Activated CD4-positive, alpha-beta T cell treated with anti-CD3 and anti-CD28 coated beads, Interleukin-2, amount 10 ng/mL, durations not matched to agents 24 days and 14 days (primary cell): ENCODE measurements at regions not wholly inside any gene's neighbourhood (a gene's known extent, or its start where the extent isn't known, plus 50 kb on each side); places are given as distances from the start of the nearest gene placed in this dataset.
"Not testable (repeated sequence)": the region's sequence is repeated elsewhere in the genome, so short reads cannot be mapped to it uniquely, and the experiment has no call there.

Experiments used
- DNase-seq: peaks from one replicate; pipeline ENCODE4 v3.0.0; 2022
- H3K27ac Mint-ChIP-seq: one replicate; pipeline ENCODE4 v1.8.0; 2022; ENCODE audit warnings: mild to moderate bottlenecking, mixed read lengths
- H3K27me3 Mint-ChIP-seq: one replicate; pipeline ENCODE4 v1.8.0; 2022; ENCODE audit warnings: mixed read lengths
- H3K36me3 Mint-ChIP-seq: one replicate; pipeline ENCODE4 v1.8.0; 2022; ENCODE audit warnings: low read depth, mild to moderate bottlenecking, mixed read lengths
- H3K4me1 Mint-ChIP-seq: one replicate; pipeline ENCODE4 v1.8.0; 2021; ENCODE audit warnings: mixed read lengths
- H3K4me3 Mint-ChIP-seq: one replicate; pipeline ENCODE4 v1.8.0; 2022; ENCODE audit warnings: mild to moderate bottlenecking, moderate library complexity, mixed read lengths
- H3K9me3 Mint-ChIP-seq: one replicate; pipeline ENCODE4 v1.8.0; 2021; ENCODE audit warnings: mixed read lengths
- intact Hi-C: fragments of 100-400 bp; cut with micrococcal nuclease; formaldehyde crosslinking; loops from one replicate; pipeline ENCODE4 v1.15.1; 2023

DNA sequence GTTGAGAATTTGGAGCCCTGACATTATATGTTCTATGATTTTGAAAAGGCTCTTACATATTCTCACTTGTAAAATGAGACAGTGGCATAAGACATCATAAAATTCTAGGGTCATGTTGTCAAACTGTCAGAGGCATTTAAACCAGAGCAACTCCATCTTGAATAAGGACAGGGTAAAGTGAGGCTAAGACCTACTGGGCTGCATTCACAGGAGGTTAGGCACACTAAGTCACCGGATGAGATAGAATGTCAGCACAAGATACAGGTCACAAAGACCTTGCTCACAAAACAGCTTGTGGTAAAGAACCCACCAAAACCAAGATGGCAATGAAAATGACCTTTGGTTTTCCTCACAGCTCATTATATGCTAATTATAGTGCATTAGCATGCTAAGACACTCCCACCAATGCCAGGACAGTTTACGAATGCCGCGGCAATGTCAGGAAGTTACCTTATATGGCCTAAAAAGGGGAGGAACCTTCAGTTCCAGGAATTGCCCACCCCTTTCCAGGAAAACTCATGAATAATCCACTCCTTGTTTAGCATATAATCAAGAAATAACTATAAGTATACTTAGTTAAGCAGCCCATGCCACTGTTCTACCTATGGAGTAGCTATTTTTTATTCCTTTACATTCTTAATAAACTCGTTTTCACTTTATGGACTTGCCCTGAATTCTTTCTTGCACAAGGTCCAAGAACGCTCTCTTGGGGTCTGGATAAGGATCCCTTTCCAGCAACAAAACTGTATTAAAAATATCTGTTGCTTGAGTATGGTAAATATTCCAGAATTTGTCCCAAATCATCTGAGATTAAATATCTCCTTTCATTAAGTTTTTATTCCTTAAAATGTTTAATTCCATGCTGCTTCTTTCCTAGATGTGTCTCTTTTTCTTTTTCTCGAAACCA, 406.4 kb downstream of the METTL4 start:
- no peaks in the 10 kb centered on the region for H3K9me3 Mint-ChIP-seq

GRCh38 chr18:2166876-2167275, 404.4 kb downstream of the METTL4 start:
- H3K36me3 Mint-ChIP-seq, intact Hi-C loops, H3K27ac Mint-ChIP-seq, H3K27me3 Mint-ChIP-seq, DNase-seq, H3K9me3 Mint-ChIP-seq, H3K4me3 Mint-ChIP-seq, H3K4me1 Mint-ChIP-seq: not testable (repeated sequence)

More for the DNA sequence above, 406.4 kb downstream of the METTL4 start:
- Mint-ChIP-seq H3K27ac (no peak overlapping the region), H3K4me3 (no peak overlapping the region), H3K27me3 (no peaks in the 10 kb centered on the region), H3K4me1 (no peaks in the 10 kb centered on the region), H3K36me3 (no peaks in the 10 kb centered on the region)
- no peak for DNase-seq
- intact Hi-C loops = no loop called here

- Mint-ChIP-seq H3K4me1 (no peaks in the 10 kb centered on the region), H3K4me3 (no peak overlapping the region), H3K27ac (no peak overlapping the region), H3K36me3 (no peaks in the 10 kb centered on the region), H3K9me3 (no peaks in the 10 kb centered on the region), H3K27me3 (no peaks in the 10 kb centered on the region)
- DNase-seq = no peak
- intact Hi-C loops = no loop called here
These were observed 403.3 kb downstream of the METTL4 start for GRCh38 chr18:2168022-2168421.

GRCh38 chr18:2169656-2170055, 401.6 kb downstream of the METTL4 start:
- intact Hi-C loops = no loop called here
- no peaks in the 10 kb centered on the region for H3K27me3 Mint-ChIP-seq
- no peak overlapping the region for H3K4me3 Mint-ChIP-seq
- H3K27ac Mint-ChIP-seq = no peak overlapping the region
- H3K4me1 Mint-ChIP-seq = no peaks in the 10 kb centered on the region
- no peaks in the 10 kb centered on the region for H3K9me3 Mint-ChIP-seq
- no peaks in the 10 kb centered on the region for H3K36me3 Mint-ChIP-seq
- no peak for DNase-seq

DNA sequence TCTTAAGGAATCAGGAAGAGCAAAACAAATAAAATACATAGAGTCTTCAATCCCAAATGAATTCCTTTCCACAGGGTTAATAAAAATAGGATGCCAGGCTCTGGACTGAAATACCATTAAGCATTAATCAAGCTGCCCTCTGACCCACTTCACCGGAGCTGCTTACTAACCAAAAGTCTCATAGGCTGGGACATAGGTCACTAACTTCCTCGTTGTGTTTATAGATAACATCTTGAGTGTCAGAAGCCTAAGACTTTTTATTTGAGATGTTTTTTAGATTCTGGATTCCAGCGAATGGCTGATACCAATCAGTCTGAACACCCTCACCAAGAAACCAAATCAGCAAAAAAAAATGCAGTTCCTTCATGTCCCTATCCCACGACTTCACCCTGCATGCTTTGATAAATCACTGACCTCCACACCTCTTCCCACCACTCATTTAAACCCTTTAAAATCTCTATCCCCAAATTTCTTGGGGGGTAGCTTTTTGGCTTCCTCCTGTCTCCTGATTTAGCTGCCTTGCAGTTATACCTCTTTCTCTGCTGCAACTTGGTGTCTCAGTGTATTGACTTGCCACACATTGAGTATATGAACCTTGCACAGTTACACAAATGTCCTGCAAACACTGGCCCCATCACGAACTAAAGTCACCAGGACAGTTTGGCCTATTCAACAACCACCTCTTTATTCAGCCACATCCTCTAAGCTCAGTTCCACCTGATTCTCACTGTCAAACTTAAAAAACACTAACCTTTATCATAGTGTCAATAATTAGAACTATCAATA, 399.3 kb downstream of the METTL4 start:
- no peaks in the 10 kb centered on the region for H3K27me3 Mint-ChIP-seq
- H3K9me3 Mint-ChIP-seq = no peaks in the 10 kb centered on the region
- H3K4me3 Mint-ChIP-seq = no peak overlapping the region
- H3K36me3 Mint-ChIP-seq = no peaks in the 10 kb centered on the region
- DNase-seq = no peak
- H3K27ac Mint-ChIP-seq = no peak overlapping the region
- H3K4me1 Mint-ChIP-seq = no peaks in the 10 kb centered on the region
- intact Hi-C loops = no loop called here

DNA sequence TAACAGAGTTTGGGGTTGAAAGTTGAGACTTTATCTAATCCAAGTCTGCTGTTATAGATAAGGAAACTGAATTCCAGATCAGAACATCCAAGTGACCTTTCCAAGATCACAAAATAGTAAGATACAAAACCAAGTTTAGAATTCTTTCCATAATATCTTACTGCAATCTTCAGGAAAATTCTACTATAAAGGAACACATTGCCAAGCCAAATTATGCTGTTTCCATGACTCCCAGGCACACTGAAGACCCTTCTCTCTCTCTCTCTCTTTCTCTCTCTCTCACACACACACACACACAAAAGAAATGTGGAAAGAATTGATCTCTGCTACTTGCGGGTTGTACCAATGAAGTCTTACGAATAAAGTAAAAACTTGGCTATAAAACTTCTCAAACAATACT, 398.4 kb downstream of the METTL4 start:
- no peaks in the 10 kb centered on the region for H3K36me3 Mint-ChIP-seq

GRCh38 chr18:2173486-2173885, 397.8 kb downstream of the METTL4 start:
- no peaks in the 10 kb centered on the region for H3K27me3 Mint-ChIP-seq
- intact Hi-C loops = no loop called here
- no peaks in the 10 kb centered on the region for H3K4me1 Mint-ChIP-seq
- H3K36me3 Mint-ChIP-seq = no peaks in the 10 kb centered on the region
- no peak for DNase-seq
- no peak overlapping the region for H3K27ac Mint-ChIP-seq
- H3K4me3 Mint-ChIP-seq = no peak overlapping the region
- no peaks in the 10 kb centered on the region for H3K9me3 Mint-ChIP-seq

More for the DNA sequence above, 398.4 kb downstream of the METTL4 start:
- Mint-ChIP-seq H3K27me3 (no peaks in the 10 kb centered on the region), H3K27ac (no peak overlapping the region), H3K9me3 (no peaks in the 10 kb centered on the region), H3K4me3 (no peak overlapping the region), H3K4me1 (no peaks in the 10 kb centered on the region)
- intact Hi-C loops = no loop called here
- DNase-seq = no peak

- no peaks in the 10 kb centered on the region for H3K4me1 Mint-ChIP-seq
- H3K9me3 Mint-ChIP-seq = no peaks in the 10 kb centered on the region
- H3K36me3 Mint-ChIP-seq = no peaks in the 10 kb centered on the region
- no peak overlapping the region for H3K27ac Mint-ChIP-seq
- no peak for DNase-seq
- H3K27me3 Mint-ChIP-seq = no peaks in the 10 kb centered on the region
- H3K4me3 Mint-ChIP-seq = no peak overlapping the region
- intact Hi-C loops = no loop called here
These were observed 393.3 kb downstream of the METTL4 start for GRCh38 chr18:2178036-2178435.

- Mint-ChIP-seq H3K9me3 (no peaks in the 10 kb centered on the region), H3K4me1 (no peaks in the 10 kb centered on the region), H3K4me3 (no peak overlapping the region), H3K27ac (no peak overlapping the region), H3K27me3 (no peaks in the 10 kb centered on the region), H3K36me3 (no peaks in the 10 kb centered on the region)
- intact Hi-C loops = no loop called here
- DNase-seq = no peak
These were observed 391.7 kb downstream of the METTL4 start for GRCh38 chr18:2179498-2180183.

- H3K9me3 Mint-ChIP-seq = no peaks in the 10 kb centered on the region
- intact Hi-C loops = no loop called here
- no peaks in the 10 kb centered on the region for H3K27me3 Mint-ChIP-seq
- H3K4me1 Mint-ChIP-seq = no peaks in the 10 kb centered on the region
- DNase-seq = no peak
- H3K27ac Mint-ChIP-seq = no peak overlapping the region
- no peaks in the 10 kb centered on the region for H3K36me3 Mint-ChIP-seq
- H3K4me3 Mint-ChIP-seq = no peak overlapping the region
These were observed 390.7 kb downstream of the METTL4 start for GRCh38 chr18:2180586-2180985.

- no peak for DNase-seq
- peaks cover 2% of the 10 kb centered on the region for H3K27me3 Mint-ChIP-seq
- H3K4me1 Mint-ChIP-seq = no peaks in the 10 kb centered on the region
- intact Hi-C loops = no loop called here
- no peaks in the 10 kb centered on the region for H3K36me3 Mint-ChIP-seq
- H3K9me3 Mint-ChIP-seq = no peaks in the 10 kb centered on the region
- H3K27ac Mint-ChIP-seq = no peak overlapping the region
- no peak overlapping the region for H3K4me3 Mint-ChIP-seq
These were observed 387.9 kb downstream of the METTL4 start for GRCh38 chr18:2183432-2183831.

DNA sequence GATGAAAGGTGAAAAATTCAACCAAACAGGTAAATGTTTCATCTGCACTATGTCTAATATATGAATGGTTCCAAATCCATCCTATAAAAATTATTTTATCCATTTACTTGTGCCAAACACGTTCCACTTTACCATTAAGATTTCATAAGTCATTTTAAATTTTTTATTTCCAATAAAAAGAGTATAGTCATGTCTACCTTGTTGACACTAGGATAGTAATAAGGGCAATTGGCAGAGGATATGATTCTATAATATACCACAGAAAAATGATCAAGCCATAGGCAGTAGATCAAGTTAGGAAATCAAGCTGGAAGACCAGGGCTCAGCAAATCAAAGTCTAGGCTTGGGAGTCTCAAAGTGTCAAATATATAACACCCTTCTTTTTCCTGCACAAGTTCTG, 384.3 kb downstream of the METTL4 start:
- intact Hi-C loops = no loop called here
- Mint-ChIP-seq H3K27me3 (peaks cover 2% of the 10 kb centered on the region), H3K4me1 (no peaks in the 10 kb centered on the region), H3K27ac (no peak overlapping the region), H3K9me3 (no peaks in the 10 kb centered on the region), H3K4me3 (no peak overlapping the region), H3K36me3 (no peaks in the 10 kb centered on the region)
- DNase-seq = no peak

DNA sequence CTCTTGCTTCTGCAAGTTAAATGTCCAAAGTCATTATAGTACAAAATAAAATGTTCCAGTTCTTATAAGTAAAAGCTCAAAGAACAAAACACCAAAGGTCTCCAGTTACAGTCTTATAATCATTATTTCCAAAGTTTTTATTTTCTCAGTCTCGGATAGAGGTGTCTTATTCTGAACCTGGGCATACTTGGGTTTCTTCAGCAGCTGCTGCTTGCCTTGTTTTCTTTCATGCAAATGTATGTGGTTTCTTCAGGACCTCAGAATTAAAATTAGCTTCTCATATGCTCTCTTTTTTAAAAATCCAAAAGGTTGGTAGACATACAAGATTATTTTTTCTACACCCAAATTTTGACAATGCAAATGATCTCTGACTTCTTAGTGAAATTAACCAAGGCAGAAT, 383.0 kb downstream of the METTL4 start:
- no peaks in the 10 kb centered on the region for H3K4me1 Mint-ChIP-seq
- no peaks in the 10 kb centered on the region for H3K9me3 Mint-ChIP-seq
- intact Hi-C loops = no loop called here
- DNase-seq = no peak
- no peaks in the 10 kb centered on the region for H3K36me3 Mint-ChIP-seq
- peaks cover 2% of the 10 kb centered on the region for H3K27me3 Mint-ChIP-seq
- H3K4me3 Mint-ChIP-seq = no peak overlapping the region
- H3K27ac Mint-ChIP-seq = no peak overlapping the region
